ENCODE measurements at regions not wholly inside any gene's neighbourhood (a gene's known extent, or its start where the extent isn't known, plus 50 kb on each side); places are given as distances from the start of the nearest gene placed in this dataset.

GRCh38 chr6:14906621-14907020, 339.2 kb upstream of the JARID2 start:
- TF ChIP-seq, protein P1, sequence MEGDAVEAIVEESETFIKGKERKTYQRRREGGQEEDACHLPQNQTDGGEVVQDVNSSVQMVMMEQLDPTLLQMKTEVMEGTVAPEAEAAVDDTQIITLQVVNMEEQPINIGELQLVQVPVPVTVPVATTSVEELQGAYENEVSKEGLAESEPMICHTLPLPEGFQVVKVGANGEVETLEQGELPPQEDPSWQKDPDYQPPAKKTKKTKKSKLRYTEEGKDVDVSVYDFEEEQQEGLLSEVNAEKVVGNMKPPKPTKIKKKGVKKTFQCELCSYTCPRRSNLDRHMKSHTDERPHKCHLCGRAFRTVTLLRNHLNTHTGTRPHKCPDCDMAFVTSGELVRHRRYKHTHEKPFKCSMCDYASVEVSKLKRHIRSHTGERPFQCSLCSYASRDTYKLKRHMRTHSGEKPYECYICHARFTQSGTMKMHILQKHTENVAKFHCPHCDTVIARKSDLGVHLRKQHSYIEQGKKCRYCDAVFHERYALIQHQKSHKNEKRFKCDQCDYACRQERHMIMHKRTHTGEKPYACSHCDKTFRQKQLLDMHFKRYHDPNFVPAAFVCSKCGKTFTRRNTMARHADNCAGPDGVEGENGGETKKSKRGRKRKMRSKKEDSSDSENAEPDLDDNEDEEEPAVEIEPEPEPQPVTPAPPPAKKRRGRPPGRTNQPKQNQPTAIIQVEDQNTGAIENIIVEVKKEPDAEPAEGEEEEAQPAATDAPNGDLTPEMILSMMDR (IDR thresholded peaks at IDR 0.05; ENCODE audit: low read depth, low read length, missing control alignments), result no peak
- in situ Hi-C loops (cut with HindIII; ENCODE audit: low sequenced_read_pairs), result no loop called here
- H3K4me3 ChIP-seq (ENCODE audit: low read depth, low read length), result no peak overlapping the region
- no peak for DNase-seq (ENCODE audit: low read depth)

DNA sequence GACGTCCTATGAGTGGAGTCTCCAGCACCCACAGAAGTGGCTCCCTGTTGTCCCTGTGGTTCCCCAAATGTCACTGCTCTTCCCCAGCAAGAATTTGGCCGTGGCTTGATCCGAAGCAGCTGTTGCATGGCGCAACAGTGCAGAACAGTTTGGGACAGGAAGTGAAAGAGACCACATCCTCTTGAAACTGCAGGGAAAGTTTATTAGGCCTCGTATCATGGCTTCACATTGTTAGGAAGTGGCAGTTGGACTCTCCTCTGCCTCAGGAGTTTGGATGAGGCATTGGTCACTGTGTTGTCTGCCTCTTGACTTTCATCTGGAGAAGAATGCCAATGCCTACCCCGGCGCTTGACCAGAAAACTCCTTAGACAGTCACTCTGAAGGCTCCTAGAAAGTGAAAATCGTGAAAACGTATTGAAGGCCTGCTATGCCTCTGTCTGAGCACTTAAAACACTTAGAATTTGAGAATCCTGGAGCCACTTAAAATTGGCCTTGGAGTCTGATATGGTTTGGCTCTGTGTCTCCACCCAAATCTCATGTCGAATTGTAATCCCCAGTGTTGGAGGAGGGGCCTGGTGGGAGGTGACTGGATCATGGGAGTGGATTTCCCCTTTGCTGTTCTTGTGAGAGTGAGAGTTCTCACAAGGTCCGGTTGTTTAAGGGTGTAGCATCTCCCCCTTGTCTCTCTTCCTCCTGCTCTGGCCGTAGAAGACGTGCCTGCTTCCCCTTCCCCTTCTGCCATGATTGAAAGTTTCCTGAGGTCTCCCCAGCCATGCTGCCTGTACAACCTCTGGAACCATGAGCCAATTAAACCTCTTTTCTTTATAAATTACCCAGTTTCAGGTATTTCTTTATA, 334.9 kb upstream of the JARID2 start:
- H3K4me3 ChIP-seq (ENCODE audit: low read depth, low read length), result no peak overlapping the region
- TF ChIP-seq, protein P1 (IDR thresholded peaks at IDR 0.05; ENCODE audit: low read depth, low read length, missing control alignments), result no peak
- in situ Hi-C loops (cut with HindIII; ENCODE audit: low sequenced_read_pairs), result no loop called here
- no peak for DNase-seq (ENCODE audit: low read depth)

DNA sequence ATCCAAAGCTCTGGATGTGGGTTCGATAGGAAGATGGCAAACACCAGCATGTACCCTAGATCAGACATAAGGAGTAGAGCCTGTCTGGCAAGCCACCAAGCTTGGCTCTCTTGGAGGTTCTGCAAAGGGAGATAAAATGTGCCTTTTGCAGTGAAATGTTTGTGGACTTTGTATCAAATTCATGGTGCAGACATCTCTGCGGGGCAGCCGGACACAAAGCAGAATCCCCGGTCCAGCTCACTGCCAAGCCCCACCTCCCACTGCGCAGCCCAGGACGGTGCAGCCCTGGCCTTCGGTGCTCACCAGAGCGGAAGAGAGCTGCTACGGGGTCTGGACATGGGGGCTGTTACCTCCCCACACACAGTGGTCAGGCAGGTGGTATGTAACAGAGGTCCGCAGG, 333.6 kb upstream of the JARID2 start:
- no peak overlapping the region for H3K4me3 ChIP-seq (ENCODE audit: low read depth, low read length)
- in situ Hi-C loops (cut with HindIII; ENCODE audit: low sequenced_read_pairs), result no loop called here
- TF ChIP-seq, protein P1 (IDR thresholded peaks at IDR 0.05; ENCODE audit: low read depth, low read length, missing control alignments), result no peak
- DNase-seq (ENCODE audit: low read depth), result no peak

GRCh38 chr6:14912706-14913105, 333.2 kb upstream of the JARID2 start:
- DNase-seq (ENCODE audit: low read depth), result no peak
- in situ Hi-C loops (cut with HindIII; ENCODE audit: low sequenced_read_pairs), result no loop called here
- TF ChIP-seq, protein P1 (IDR thresholded peaks at IDR 0.05; ENCODE audit: low read depth, low read length, missing control alignments), result no peak
- H3K4me3 ChIP-seq (ENCODE audit: low read depth, low read length), result no peak overlapping the region

DNA sequence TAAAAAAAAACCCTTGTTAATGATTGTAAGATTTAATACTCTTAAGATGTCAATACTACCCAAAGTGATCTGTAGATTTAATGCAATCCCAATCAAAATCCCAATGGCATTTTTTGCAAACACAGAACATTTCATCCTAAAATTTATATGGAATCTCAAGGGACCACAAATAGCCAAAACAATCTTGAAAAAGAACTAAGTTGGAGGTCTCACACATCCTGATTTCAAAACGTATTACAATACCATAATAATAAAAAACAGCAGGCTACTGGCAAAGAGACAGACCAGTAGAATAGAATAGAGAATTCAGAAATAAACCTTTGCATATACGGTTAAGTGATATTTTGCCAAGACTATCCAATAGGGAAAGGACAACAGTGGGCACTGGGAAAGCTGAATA, 331.9 kb upstream of the JARID2 start:
- TF ChIP-seq, protein P1 (IDR thresholded peaks at IDR 0.05; ENCODE audit: low read depth, low read length, missing control alignments), result no peak
- in situ Hi-C loops (cut with HindIII; ENCODE audit: low sequenced_read_pairs), result no loop called here

GRCh38 chr6:14915888-14916832, 329.7 kb upstream of the JARID2 start:
- DNase-seq (ENCODE audit: low read depth), result no peak
- H3K4me3 ChIP-seq (ENCODE audit: low read depth, low read length), result no peak overlapping the region
- in situ Hi-C loops (cut with HindIII; ENCODE audit: low sequenced_read_pairs), result no loop called here
- TF ChIP-seq, protein P1 (IDR thresholded peaks at IDR 0.05; ENCODE audit: low read depth, low read length, missing control alignments), result no peak

More for the DNA sequence above, 331.9 kb upstream of the JARID2 start:
- H3K4me3 ChIP-seq (ENCODE audit: low read depth, low read length), result no peak overlapping the region
- no peak for DNase-seq (ENCODE audit: low read depth)

Measured in astrocyte of the cerebellum (primary cell).